Upper lobe of left lung (tissue), 4 donors: ENCODE measurements at regions not wholly inside any gene's neighbourhood (a gene's known extent, or its start where the extent isn't known, plus 50 kb on each side); places are given as distances from the start of the nearest gene placed in this dataset.

Source experiments
- CTCF ChIP-seq, 6 experiments: fragments of 450-650 bp in 4 of 6; fragments of 200-600 bp in 2 of 6; sonication (generic) in 2 of 6; IDR thresholded peaks; one replicate each; pipeline ENCODE4 v1.5.1; 2016 to 2019; ENCODE audit warnings: antibody characterized with exemption in 6 of 6
- POLR2A ChIP-seq, 4 donors: fragments of 450-650 bp; IDR thresholded peaks; one replicate each; pipeline ENCODE4 v1.5.1; 2016 to 2017; ENCODE audit warnings: antibody characterized with exemption in 4 of 4, mild to moderate bottlenecking in 2 of 4

GRCh38 chr16:49128740-49129139 is 152.9 kb downstream of the CBLN1 start:
- TF ChIP-seq CTCF (IDR thresholded peaks at IDR 0.05) (no peak), POLR2A (IDR thresholded peaks at IDR 0.05) (no peak)
